ENCODE measurements at regions not wholly inside any gene's neighbourhood (a gene's known extent, or its start where the extent isn't known, plus 50 kb on each side); places are given as distances from the start of the nearest gene placed in this dataset.

DNA sequence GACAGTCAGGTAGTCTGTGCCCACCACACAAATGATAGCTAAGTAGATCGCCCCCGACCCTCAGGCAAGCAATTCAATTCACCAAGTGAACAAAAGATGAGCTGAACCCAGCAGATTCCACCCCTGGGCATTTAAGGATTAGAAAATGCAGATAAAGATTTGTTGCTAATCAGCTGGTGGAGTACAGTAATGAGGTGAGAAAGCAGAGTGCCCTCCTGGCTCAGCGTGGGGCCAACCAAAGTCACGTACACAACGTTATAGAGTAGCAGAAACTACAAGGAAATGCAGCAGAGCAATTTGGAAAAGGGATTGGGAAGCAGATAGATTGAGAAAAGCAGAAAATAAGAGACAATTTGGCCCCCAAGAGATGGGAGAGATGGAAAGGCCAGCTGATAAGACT is 91.2 kb downstream of the SOX9 start:
- no peak for DNase-seq
- TF ChIP-seq, protein P1, sequence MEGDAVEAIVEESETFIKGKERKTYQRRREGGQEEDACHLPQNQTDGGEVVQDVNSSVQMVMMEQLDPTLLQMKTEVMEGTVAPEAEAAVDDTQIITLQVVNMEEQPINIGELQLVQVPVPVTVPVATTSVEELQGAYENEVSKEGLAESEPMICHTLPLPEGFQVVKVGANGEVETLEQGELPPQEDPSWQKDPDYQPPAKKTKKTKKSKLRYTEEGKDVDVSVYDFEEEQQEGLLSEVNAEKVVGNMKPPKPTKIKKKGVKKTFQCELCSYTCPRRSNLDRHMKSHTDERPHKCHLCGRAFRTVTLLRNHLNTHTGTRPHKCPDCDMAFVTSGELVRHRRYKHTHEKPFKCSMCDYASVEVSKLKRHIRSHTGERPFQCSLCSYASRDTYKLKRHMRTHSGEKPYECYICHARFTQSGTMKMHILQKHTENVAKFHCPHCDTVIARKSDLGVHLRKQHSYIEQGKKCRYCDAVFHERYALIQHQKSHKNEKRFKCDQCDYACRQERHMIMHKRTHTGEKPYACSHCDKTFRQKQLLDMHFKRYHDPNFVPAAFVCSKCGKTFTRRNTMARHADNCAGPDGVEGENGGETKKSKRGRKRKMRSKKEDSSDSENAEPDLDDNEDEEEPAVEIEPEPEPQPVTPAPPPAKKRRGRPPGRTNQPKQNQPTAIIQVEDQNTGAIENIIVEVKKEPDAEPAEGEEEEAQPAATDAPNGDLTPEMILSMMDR (IDR thresholded peaks at IDR 0.05; ENCODE audit: low read depth, low read length) = no peak
- H3K4me3 ChIP-seq (ENCODE audit: low read depth, low read length) = no peak overlapping the region
- no peak overlapping the region for H3K27ac ChIP-seq
- H3K36me3 ChIP-seq = no peaks in the 10 kb centered on the region
- H3K9me3 ChIP-seq (ENCODE audit: severe bottlenecking) = no peaks in the 10 kb centered on the region
- H3K27me3 ChIP-seq (ENCODE audit: insufficient read depth, low read depth, severe bottlenecking) = peaks cover 33% of the 10 kb centered on the region

GRCh38 chr17:72215490-72215889 is 94.7 kb downstream of the SOX9 start:
- Histone ChIP-seq H3K4me3 (ENCODE audit: low read depth, low read length) (no peak overlapping the region), H3K27ac (no peak overlapping the region), H3K36me3 (no peaks in the 10 kb centered on the region), H3K9me3 (ENCODE audit: severe bottlenecking) (no peaks in the 10 kb centered on the region), H3K27me3 (ENCODE audit: insufficient read depth, low read depth, severe bottlenecking) (peaks cover 33% of the 10 kb centered on the region)
- TF ChIP-seq, protein P1 (IDR thresholded peaks at IDR 0.05; ENCODE audit: low read depth, low read length) = no peak
- DNase-seq = no peak

- Histone ChIP-seq H3K36me3 (no peaks in the 10 kb centered on the region), H3K27ac (no peak overlapping the region), H3K4me3 (ENCODE audit: low read depth, low read length) (no peak overlapping the region), H3K27me3 (ENCODE audit: insufficient read depth, low read depth, severe bottlenecking) (peaks cover 38% of the 10 kb centered on the region), H3K9me3 (ENCODE audit: severe bottlenecking) (no peaks in the 10 kb centered on the region)
- DNase-seq = no peak
- TF ChIP-seq, protein P1 (IDR thresholded peaks at IDR 0.05; ENCODE audit: low read depth, low read length) = no peak
Measured at GRCh38 chr17:72215928-72216327, 95.1 kb downstream of the SOX9 start.

- peak overlapping the region; percentile 28 for H3K4me3 ChIP-seq (ENCODE audit: low read depth, low read length)
- DNase-seq = peak; percentile 58
- H3K27me3 ChIP-seq (ENCODE audit: insufficient read depth, low read depth, severe bottlenecking) = peaks cover 56% of the 10 kb centered on the region
- TF ChIP-seq, protein P1 (IDR thresholded peaks at IDR 0.05; ENCODE audit: low read depth, low read length) = no peak
- H3K36me3 ChIP-seq = no peaks in the 10 kb centered on the region
- H3K27ac ChIP-seq = no peak overlapping the region
- H3K9me3 ChIP-seq (ENCODE audit: severe bottlenecking) = no peaks in the 10 kb centered on the region
Measured at GRCh38 chr17:72219137-72219823, 98.5 kb downstream of the SOX9 start.

- H3K9me3 ChIP-seq (ENCODE audit: severe bottlenecking) = no peaks in the 10 kb centered on the region
- H3K4me3 ChIP-seq (ENCODE audit: low read depth, low read length) = peak overlapping the region; percentile 28
- H3K36me3 ChIP-seq = no peaks in the 10 kb centered on the region
- H3K27me3 ChIP-seq (ENCODE audit: insufficient read depth, low read depth, severe bottlenecking) = peaks cover 60% of the 10 kb centered on the region
- no peak overlapping the region for H3K27ac ChIP-seq
- DNase-seq = no peak
- TF ChIP-seq, protein P1 (IDR thresholded peaks at IDR 0.05; ENCODE audit: low read depth, low read length) = no peak
Measured at GRCh38 chr17:72219824-72220493, 99.1 kb downstream of the SOX9 start.

All from WERI-Rb-1 (cell line).